Upper lobe of right lung (tissue), 1 donor: ENCODE measurements at regions not wholly inside any gene's neighbourhood (a gene's known extent, or its start where the extent isn't known, plus 50 kb on each side); places are given as distances from the start of the nearest gene placed in this dataset.

Source experiments
- ATAC-seq: fragments of 200-7000 bp; cut with Tn5 transposase; one replicate; pipeline ENCODE4 v1.9.1; 2020; ENCODE audit warnings: mild to moderate bottlenecking, moderate library complexity
- DNase-seq: peaks from one replicate; pipeline ENCODE4 v3.0.0-alpha.2; 2020
- H3K27ac ChIP-seq: fragments of 200-600 bp; one replicate; pipeline ENCODE4 v1.8.0; 2022
- H3K27me3 ChIP-seq: fragments of 200-600 bp; one replicate; pipeline ENCODE4 v1.8.0; 2022; ENCODE audit warnings: mild to moderate bottlenecking
- H3K36me3 ChIP-seq: fragments of 200-600 bp; one replicate; pipeline ENCODE4 v1.8.0; 2022
- H3K4me1 ChIP-seq: fragments of 200-600 bp; one replicate; pipeline ENCODE4 v1.8.0; 2022
- H3K4me3 ChIP-seq: fragments of 200-600 bp; one replicate; pipeline ENCODE4 v1.8.0; 2022; ENCODE audit warnings: mild to moderate bottlenecking
- H3K9me3 ChIP-seq: fragments of 200-600 bp; one replicate; pipeline ENCODE4 v1.8.0; 2022
- CTCF ChIP-seq: fragments of 200-600 bp; IDR thresholded peaks from one replicate; pipeline ENCODE4 v1.8.0; 2022; ENCODE audit warnings: antibody characterized with exemption
- intact Hi-C: fragments of 100-400 bp; cut with DNase I; formaldehyde crosslinking; loops from one replicate; pipeline ENCODE4 v1.11.0; 2022
- donor health status: DM: no; HTN: yes; CAD: no; lungs with severe emphysema.

- TF ChIP-seq CTCF, result no peak
- no peak for DNase-seq
- Histone ChIP-seq H3K27me3 (no peaks in the 10 kb centered on the region), H3K4me3 (no peak overlapping the region), H3K9me3 (no peaks in the 10 kb centered on the region), H3K27ac (no peak overlapping the region), H3K4me1 (no peaks in the 10 kb centered on the region), H3K36me3 (no peaks in the 10 kb centered on the region)
- ATAC-seq, result no peak
- intact Hi-C loops, result no loop called here
These were observed 166.8 kb downstream of the SLITRK5 start for GRCh38 chr13:87837946-87838345.

GRCh38 chr13:87851410-87851809 lies 180.2 kb downstream of the SLITRK5 start:
- no peak overlapping the region for H3K27ac ChIP-seq
- H3K4me3 ChIP-seq, result no peak overlapping the region
- no peaks in the 10 kb centered on the region for H3K27me3 ChIP-seq
- H3K9me3 ChIP-seq, result no peaks in the 10 kb centered on the region
- H3K36me3 ChIP-seq, result no peaks in the 10 kb centered on the region
- TF ChIP-seq CTCF, result no peak
- no peak for DNase-seq
- no peak for ATAC-seq
- H3K4me1 ChIP-seq, result no peaks in the 10 kb centered on the region
- intact Hi-C loops, result no loop called here

- Histone ChIP-seq H3K9me3 (no peaks in the 10 kb centered on the region), H3K27ac (no peak overlapping the region), H3K36me3 (no peaks in the 10 kb centered on the region), H3K27me3 (no peaks in the 10 kb centered on the region), H3K4me1 (no peaks in the 10 kb centered on the region), H3K4me3 (no peak overlapping the region)
- intact Hi-C loops, result no loop called here
- no peak for TF ChIP-seq CTCF
- no peak for ATAC-seq
- DNase-seq, result no peak
These were observed 184.4 kb downstream of the SLITRK5 start for GRCh38 chr13:87855553-87855952.

DNA sequence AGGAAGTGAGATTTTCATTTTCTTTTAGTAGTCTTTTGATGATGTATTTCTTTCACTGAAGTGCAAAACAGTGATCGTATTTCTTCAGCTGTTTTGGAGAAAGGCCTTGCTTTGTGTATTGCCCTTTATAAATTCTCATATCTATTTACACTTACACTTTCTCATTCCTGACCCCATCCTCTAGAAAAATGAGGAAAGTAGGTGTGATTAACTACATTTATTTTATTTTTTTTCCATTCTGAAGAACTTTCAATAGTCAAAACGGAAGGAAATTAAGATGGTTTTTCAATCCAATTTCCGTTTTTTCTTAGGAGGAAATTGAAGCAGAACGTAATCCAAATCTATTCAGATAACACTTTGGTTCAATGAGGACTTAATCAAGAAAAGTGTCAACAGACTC lies 188.1 kb downstream of the SLITRK5 start:
- TF ChIP-seq CTCF, result no peak
- intact Hi-C loops, result no loop called here
- no peak overlapping the region for H3K4me3 ChIP-seq
- DNase-seq (no peak), ATAC-seq (no peak)
- H3K27ac ChIP-seq, result no peak overlapping the region
- H3K9me3 ChIP-seq, result no peaks in the 10 kb centered on the region
- no peaks in the 10 kb centered on the region for H3K27me3 ChIP-seq
- no peaks in the 10 kb centered on the region for H3K4me1 ChIP-seq
- H3K36me3 ChIP-seq, result no peaks in the 10 kb centered on the region

DNA sequence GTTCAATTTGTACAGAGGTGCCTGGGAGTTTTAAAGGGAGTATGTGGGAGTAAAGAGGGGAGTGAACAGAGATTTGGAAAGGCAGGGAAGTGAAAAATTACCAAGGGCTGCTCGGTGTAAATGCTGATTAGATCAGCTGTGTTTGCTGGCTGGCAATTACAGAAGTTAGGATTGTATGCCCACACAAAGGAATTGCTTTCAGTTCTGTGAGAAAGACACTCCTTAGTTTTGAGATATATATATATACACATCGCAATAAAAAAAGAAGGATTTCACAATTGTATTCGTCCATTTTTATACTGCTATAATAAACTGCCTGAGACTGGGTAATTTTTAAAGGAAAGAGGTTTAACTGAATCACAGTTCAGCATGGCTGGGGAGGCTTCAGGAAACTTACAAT lies 196.3 kb downstream of the SLITRK5 start:
- ATAC-seq, result no peak
- no peak for DNase-seq

More for the DNA sequence above, 196.3 kb downstream of the SLITRK5 start:
- Histone ChIP-seq H3K4me3 (no peak overlapping the region), H3K4me1 (no peaks in the 10 kb centered on the region), H3K27me3 (no peaks in the 10 kb centered on the region), H3K36me3 (no peaks in the 10 kb centered on the region), H3K9me3 (no peaks in the 10 kb centered on the region), H3K27ac (no peak overlapping the region)
- no peak for TF ChIP-seq CTCF
- intact Hi-C loops, result no loop called here
